NCI-H1694 (cell line): ENCODE measurements at regions not wholly inside any gene's neighbourhood (a gene's known extent, or its start where the extent isn't known, plus 50 kb on each side); places are given as distances from the start of the nearest gene placed in this dataset.

Source experiments
- DNase-seq: peaks from one replicate; lab custom pipeline; 2025; lab: John Stamatoyannopoulos, UW

DNA sequence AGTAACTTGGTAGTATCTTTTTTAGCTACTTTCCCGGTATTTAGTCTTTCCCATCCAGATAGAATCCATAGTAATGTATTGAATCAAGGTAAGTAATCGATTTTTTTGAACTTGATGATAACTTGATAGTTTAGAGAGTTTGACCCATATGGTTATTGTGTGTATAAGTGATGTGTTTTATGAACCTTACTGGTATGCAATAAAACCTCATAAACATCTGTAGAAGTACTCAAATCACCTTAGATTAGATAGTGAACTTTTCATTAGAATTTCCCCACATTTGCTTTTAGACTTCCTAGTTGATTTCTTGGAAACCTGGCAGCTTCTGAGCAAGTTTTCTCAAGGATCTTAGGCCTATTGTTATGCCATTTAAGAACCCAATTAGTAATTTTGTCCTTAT is 80.8 kb upstream of the PDE5A start:
- DNase-seq, result no peak

DNA sequence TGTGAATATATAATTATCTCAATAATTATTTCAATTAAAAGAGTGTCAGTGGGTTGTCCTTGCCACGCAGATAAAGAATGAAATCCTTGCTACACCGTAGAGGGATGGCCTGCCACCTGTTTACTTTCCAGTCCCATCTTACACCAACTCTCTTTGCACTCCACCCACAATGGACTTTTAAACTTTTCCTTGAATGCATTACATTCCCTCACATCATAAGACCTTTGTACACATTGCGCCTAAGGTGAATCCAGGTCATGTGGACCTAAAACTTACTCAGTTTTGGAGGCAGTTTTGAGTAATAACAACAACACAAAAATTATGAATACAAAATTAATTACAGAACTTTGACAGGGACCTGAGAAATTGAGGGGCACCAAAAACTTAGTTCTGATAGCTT is 78.7 kb upstream of the PDE5A start:
- no peak for DNase-seq

GRCh38 chr4:119706804-119707203 is 78.2 kb upstream of the PDE5A start:
- no peak for DNase-seq

- DNase-seq, result no peak
These were observed 69.3 kb upstream of the PDE5A start for GRCh38 chr4:119697887-119698393.

DNA sequence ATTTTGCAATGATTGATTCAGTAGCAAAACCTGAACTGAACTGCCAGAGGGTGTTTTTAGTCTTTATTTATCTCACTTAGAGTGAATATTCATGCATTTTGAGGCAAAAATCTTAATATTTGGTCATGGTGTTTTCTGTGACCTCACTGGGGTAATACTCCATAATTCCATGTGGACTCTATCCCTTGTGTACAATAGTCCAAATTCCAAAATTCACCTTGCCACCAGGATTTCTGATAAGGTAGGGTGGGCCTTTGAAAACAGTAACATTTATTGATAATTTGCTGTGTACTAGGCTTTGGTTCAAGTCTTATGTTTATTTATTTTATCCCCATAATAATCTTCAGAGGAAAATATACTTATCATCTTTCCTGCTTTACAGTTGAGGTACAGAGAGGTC is 68.4 kb upstream of the PDE5A start:
- DNase-seq, result no peak

GRCh38 chr4:119695216-119695615 is 66.6 kb upstream of the PDE5A start:
- no peak for DNase-seq

- DNase-seq, result no peak
These were observed 64.5 kb upstream of the PDE5A start for GRCh38 chr4:119693126-119693525.

DNA sequence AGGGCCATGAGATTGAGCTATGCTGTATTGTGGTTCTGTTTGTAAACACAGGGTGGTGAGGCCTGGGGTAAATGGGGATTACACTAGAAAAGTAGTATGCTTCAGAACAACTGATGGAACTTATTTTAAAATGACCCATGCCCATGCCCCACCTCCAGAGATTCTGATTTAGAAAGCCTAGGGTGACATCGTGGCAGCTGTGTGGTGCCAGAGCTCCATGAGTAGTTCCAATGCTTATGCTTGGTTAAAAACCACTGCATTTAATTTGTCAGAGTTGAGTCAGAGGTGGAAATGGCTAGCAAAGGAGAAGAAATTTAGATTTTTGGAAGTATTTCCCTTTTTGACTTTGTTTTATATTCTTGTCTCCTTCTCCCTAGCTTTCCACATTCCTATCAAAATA is 63.4 kb upstream of the PDE5A start:
- DNase-seq, result no peak

GRCh38 chr4:119690871-119691270 is 62.3 kb upstream of the PDE5A start:
- no peak for DNase-seq

DNA sequence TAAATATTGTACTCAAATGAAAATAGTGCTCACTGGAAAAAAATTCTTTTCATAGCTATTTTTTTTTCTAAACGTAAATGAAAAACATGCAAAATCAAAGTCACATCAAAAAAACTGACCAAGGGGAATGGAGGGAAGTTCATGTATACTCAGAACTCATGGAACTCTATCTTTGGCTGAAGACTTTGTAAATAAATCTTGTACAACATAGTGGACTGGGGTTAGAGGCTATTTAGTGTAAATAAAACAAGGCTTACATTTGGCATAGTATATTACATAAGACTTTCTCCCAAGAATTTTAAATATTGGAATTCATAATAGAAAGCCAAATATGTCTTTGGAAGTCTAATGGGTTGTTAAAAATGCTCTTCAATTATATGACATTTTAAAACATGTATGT is 59.8 kb upstream of the PDE5A start:
- no peak for DNase-seq

GRCh38 chr4:119684463-119684862 is 55.9 kb upstream of the PDE5A start:
- DNase-seq, result no peak

DNA sequence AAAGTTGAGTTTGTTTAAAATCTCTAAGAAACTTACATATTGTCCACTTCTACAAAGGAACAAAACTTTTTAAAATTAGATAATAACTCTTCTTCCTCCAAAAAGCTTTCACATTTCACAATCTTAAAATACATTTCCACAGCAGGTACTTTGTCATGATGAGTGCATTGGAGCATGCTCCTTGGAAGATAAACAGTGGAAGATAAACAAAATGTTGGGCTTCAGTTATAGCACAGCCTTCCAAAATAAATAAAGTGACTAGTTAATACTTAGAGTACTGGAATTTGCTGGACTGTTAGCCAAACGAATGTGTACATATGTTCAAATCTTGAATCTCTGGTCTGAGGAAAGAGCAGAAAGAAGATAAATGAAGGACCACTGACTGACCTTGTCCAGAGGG is 54.9 kb upstream of the PDE5A start:
- no peak for DNase-seq

DNA sequence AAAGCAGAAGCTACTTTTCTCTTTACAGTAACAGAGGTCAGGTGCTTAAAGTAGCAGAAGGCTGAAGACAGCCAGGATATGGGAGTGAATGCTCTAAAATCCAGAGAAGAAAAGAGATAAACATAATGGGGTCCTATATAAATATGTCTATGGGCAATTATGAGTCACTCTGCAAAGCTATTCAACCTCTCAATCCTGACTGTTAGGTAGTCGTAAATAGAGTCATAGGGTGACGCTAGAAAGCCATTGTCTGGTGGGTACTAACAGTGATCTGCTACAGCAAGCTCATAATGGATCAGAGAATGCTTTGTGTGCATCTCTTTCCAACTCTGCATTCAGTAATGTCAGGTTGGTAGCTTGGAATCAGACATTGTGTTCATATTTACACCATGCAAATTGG is 53.5 kb upstream of the PDE5A start:
- no peak for DNase-seq

- no peak for DNase-seq
These were observed 50.6 kb upstream of the PDE5A start for GRCh38 chr4:119679251-119679650.

DNA sequence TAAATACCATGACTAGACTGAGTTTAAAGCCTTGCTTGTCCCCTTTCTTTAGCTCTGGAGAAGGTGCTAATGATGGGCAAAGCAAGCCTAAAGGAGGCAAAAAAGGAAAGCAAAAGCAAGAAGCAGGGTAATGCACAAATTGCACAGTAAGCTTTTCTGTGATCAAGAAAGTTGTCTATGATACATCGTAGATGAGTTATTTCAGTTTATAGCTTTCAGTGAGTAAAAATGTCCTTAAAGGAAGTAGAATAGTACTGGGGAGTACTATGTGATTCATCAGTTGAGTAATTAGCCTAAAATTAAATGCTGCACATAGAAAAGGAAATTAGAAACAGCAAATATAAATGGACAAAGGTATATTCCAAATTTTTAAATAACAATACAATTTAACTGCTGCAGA is 50.2 kb upstream of the PDE5A start:
- DNase-seq, result no peak
